Spleen (tissue), 11 donors: ENCODE measurements at regions not wholly inside any gene's neighbourhood (a gene's known extent, or its start where the extent isn't known, plus 50 kb on each side); places are given as distances from the start of the nearest gene placed in this dataset.

Experiments used
- DNase-seq: peaks from one replicate; pipeline ENCODE4 v3.0.0-alpha.2; 2020
- H3K27ac ChIP-seq, 8 donors: fragments of 200-600 bp; sonication (generic) in 7 of 8; 1 replicate in 4 of 8; 2 replicates in 4 of 8; pipeline versions ENCODE4 v1.5.0 to v1.8.0; 2016 to 2021; ENCODE audit warnings: inconsistent platforms in 4 of 8, mild to moderate bottlenecking in 4 of 8, moderate library complexity in 1 of 8
- H3K27me3 ChIP-seq, 7 donors: fragments of 200-600 bp; sonication (generic) in 6 of 7; replicated peaks in 1 of 7; 1 replicate in 4 of 7; 2 replicates in 3 of 7; pipeline versions ENCODE4 v1.5.0 to v1.8.0; 2016 to 2021; ENCODE audit warnings: inconsistent platforms in 3 of 7, mild to moderate bottlenecking in 1 of 7
- H3K36me3 ChIP-seq, 6 donors: fragments of 200-600 bp; sonication (generic) in 5 of 6; 1 replicate in 4 of 6; 2 replicates in 2 of 6; pipeline versions ENCODE4 v1.5.0 to v1.8.0; 2016 to 2021; ENCODE audit warnings: inconsistent platforms in 2 of 6
- H3K4me1 ChIP-seq, 6 donors: fragments of 200-600 bp; sonication (generic) in 5 of 6; 1 replicate in 3 of 6; 2 replicates in 3 of 6; pipeline versions ENCODE4 v1.5.0 to v1.8.0; 2016 to 2021; ENCODE audit warnings: inconsistent platforms in 3 of 6
- H3K4me3 ChIP-seq, 8 donors: fragments of 200-600 bp; sonication (generic) in 7 of 8; 1 replicate in 4 of 8; 2 replicates in 4 of 8; pipeline versions ENCODE4 v1.5.0 to v1.8.0; 2016 to 2021; ENCODE audit warnings: inconsistent platforms in 4 of 8, mild to moderate bottlenecking in 4 of 8, moderate library complexity in 2 of 8
- H3K9me3 ChIP-seq, 8 donors: fragments of 200-600 bp; sonication (generic) in 7 of 8; 1 replicate in 4 of 8; 2 replicates in 4 of 8; pipeline versions ENCODE4 v1.5.0 to v1.8.0; 2016 to 2021; ENCODE audit warnings: inconsistent platforms in 4 of 8
- CTCF ChIP-seq, 11 experiments: fragments of 200-600 bp in 7 of 11; fragments of 450-650 bp in 4 of 11; sonication (generic) in 4 of 11; IDR thresholded peaks in 8 of 11; conservative IDR thresholded peaks in 3 of 11; 1 replicate in 7 of 11; 2 replicates in 4 of 11; pipeline versions ENCODE4 v1.4.0 to v1.8.0; 2016 to 2021; ENCODE audit warnings: antibody characterized with exemption in 11 of 11, inconsistent platforms in 4 of 11, mild to moderate bottlenecking in 1 of 11
- POLR2A ChIP-seq, 3 donors: fragments of 450-650 bp; IDR thresholded peaks; one replicate each; pipeline ENCODE4 v1.5.1; 2017; ENCODE audit warnings: antibody characterized with exemption in 3 of 3, mild to moderate bottlenecking in 1 of 3
- POLR2AphosphoS5 ChIP-seq, 3 donors: sonication (generic); formaldehyde crosslinking; IDR thresholded peaks; one replicate each; pipeline ENCODE4 v1.5.1; 2017; ENCODE audit warnings: antibody characterized with exemption in 3 of 3
- WGBS, 5 donors: extraction: QIAGEN DNeasy Blood & Tissue Kit in 3 of 5; methylation state at CpG; one replicate each; pipeline versions ENCODE4 v1.1.5 to v1.1.7; 2013 to 2018; 5-methylcytosine and 5-hydroxymethylcytosine counted together
- intact Hi-C: fragments of 100-400 bp; cut with DNase I; formaldehyde crosslinking; loops from one replicate; pipeline ENCODE4 v1.15.0; 2023; ENCODE audit warnings: low total_unique reads
- donor health status: healthy with polysubstance abuse.
- donor health status: DM: no; HTN: no; CAD: no; lungs with moderate emphysema.
- donor health status: DM: no; HTN: no; CAD: no.
- donor health status: Bipolar disorder and iron deficiency.
- donor health status: healthy.
- donor health status: DM: no; HTN: no; CAD: no.
- donor health status: DM: yes; HTN: yes; CAD: no.

- no peaks in the 10 kb centered on the region for H3K36me3 ChIP-seq
- no peaks in the 10 kb centered on the region for H3K27me3 ChIP-seq
- H3K9me3 ChIP-seq: peaks cover 0 to 17% (median 0%) of the 10 kb centered on the region in 8 donors
- WGBS, 5 donors: 8 to 24% (median 13%) methylated on average over 1 of the region's 1 CpG
- intact Hi-C loops: no loop called here
- no peaks in the 10 kb centered on the region for H3K4me1 ChIP-seq
- H3K4me3 ChIP-seq: no peak overlapping the region
- no peak for DNase-seq
- no peak for TF ChIP-seq POLR2AphosphoS5 (IDR thresholded peaks at IDR 0.05)
- TF ChIP-seq CTCF (IDR thresholded peaks at IDR 0.05 in 8 of 11, conservative IDR thresholded peaks at IDR 0.05 in 3 of 11): no peak
- no peak for TF ChIP-seq POLR2A (IDR thresholded peaks at IDR 0.05)
- H3K27ac ChIP-seq: no peak overlapping the region
These were observed 834.7 kb upstream of the KCND2 start for GRCh38 chr7:119438315-119438714.

- Histone ChIP-seq H3K27me3 (no peaks in the 10 kb centered on the region), H3K4me3 (no peak overlapping the region), H3K36me3 (no peaks in the 10 kb centered on the region), H3K4me1 (no peaks in the 10 kb centered on the region), H3K27ac (no peak overlapping the region), H3K9me3 (peaks cover 0 to 15% (median 0%) of the 10 kb centered on the region in 8 donors)
- DNase-seq: no peak
- TF ChIP-seq POLR2AphosphoS5 (IDR thresholded peaks at IDR 0.05): no peak
- no peak for TF ChIP-seq POLR2A (IDR thresholded peaks at IDR 0.05)
- no peak for TF ChIP-seq CTCF (IDR thresholded peaks at IDR 0.05 in 8 of 11, conservative IDR thresholded peaks at IDR 0.05 in 3 of 11)
- intact Hi-C loops: no loop called here
- WGBS, 5 donors: 75 to 86% (median 81%) methylated on average over 4 of the region's 4 CpGs
These were observed 833.8 kb upstream of the KCND2 start for GRCh38 chr7:119439192-119439591.

GRCh38 chr7:119452401-119452800, 820.6 kb upstream of the KCND2 start:
- TF ChIP-seq CTCF (IDR thresholded peaks at IDR 0.05 in 8 of 11, conservative IDR thresholded peaks at IDR 0.05 in 3 of 11) (no peak), POLR2AphosphoS5 (IDR thresholded peaks at IDR 0.05) (no peak)
- 64 to 79% (median 74%) methylated on average over 2 of the region's 2 CpGs for WGBS, 5 donors
- Histone ChIP-seq H3K9me3 (peaks cover 0 to 13% (median 0%) of the 10 kb centered on the region in 8 donors), H3K36me3 (no peaks in the 10 kb centered on the region), H3K4me3 (no peak overlapping the region), H3K4me1 (no peaks in the 10 kb centered on the region), H3K27ac (no peak overlapping the region), H3K27me3 (no peaks in the 10 kb centered on the region)
- no peak for DNase-seq
- intact Hi-C loops: no loop called here

- H3K4me1 ChIP-seq: no peaks in the 10 kb centered on the region
- H3K9me3 ChIP-seq: no peaks in the 10 kb centered on the region
- no peaks in the 10 kb centered on the region for H3K36me3 ChIP-seq
- TF ChIP-seq CTCF (IDR thresholded peaks at IDR 0.05 in 8 of 11, conservative IDR thresholded peaks at IDR 0.05 in 3 of 11) (no peak), POLR2A (IDR thresholded peaks at IDR 0.05) (no peak), POLR2AphosphoS5 (IDR thresholded peaks at IDR 0.05) (no peak)
- H3K27me3 ChIP-seq: no peaks in the 10 kb centered on the region
- intact Hi-C loops: no loop called here
- H3K4me3 ChIP-seq: no peak overlapping the region
- WGBS, 5 donors: 28 to 47% (median 37%) methylated on average over 1 of the region's 1 CpG
- H3K27ac ChIP-seq: no peak overlapping the region
- DNase-seq: no peak
These were observed 807.1 kb upstream of the KCND2 start for GRCh38 chr7:119465798-119466305.
